ENCODE measurements at regions not wholly inside any gene's neighbourhood (a gene's known extent, or its start where the extent isn't known, plus 50 kb on each side); places are given as distances from the start of the nearest gene placed in this dataset.

DNA sequence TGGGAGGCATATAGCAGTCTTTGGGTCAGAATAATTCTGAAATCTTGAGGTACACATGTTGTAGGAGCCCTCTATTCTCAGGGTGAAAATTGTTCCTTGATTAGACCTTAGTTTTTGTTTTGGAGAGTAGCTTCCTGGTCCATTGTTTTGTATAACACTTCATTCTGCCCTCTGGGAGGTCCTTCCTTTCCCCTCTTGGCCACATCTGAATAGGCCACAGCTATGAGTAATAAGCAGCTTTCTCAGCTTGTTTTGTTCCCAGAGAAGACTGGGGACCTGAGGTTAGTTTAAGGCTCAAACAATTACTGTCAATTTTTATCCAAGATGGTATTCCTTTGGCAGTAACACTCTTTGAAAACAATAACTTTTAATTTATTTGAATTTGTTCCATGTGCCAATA is 72.6 kb upstream of the NOL4 start (continued):
- TF ChIP-seq, protein P1, sequence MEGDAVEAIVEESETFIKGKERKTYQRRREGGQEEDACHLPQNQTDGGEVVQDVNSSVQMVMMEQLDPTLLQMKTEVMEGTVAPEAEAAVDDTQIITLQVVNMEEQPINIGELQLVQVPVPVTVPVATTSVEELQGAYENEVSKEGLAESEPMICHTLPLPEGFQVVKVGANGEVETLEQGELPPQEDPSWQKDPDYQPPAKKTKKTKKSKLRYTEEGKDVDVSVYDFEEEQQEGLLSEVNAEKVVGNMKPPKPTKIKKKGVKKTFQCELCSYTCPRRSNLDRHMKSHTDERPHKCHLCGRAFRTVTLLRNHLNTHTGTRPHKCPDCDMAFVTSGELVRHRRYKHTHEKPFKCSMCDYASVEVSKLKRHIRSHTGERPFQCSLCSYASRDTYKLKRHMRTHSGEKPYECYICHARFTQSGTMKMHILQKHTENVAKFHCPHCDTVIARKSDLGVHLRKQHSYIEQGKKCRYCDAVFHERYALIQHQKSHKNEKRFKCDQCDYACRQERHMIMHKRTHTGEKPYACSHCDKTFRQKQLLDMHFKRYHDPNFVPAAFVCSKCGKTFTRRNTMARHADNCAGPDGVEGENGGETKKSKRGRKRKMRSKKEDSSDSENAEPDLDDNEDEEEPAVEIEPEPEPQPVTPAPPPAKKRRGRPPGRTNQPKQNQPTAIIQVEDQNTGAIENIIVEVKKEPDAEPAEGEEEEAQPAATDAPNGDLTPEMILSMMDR (conservative IDR thresholded peaks at IDR 0.05; ENCODE audit: low read depth in 2 of 2): no peak

DNA sequence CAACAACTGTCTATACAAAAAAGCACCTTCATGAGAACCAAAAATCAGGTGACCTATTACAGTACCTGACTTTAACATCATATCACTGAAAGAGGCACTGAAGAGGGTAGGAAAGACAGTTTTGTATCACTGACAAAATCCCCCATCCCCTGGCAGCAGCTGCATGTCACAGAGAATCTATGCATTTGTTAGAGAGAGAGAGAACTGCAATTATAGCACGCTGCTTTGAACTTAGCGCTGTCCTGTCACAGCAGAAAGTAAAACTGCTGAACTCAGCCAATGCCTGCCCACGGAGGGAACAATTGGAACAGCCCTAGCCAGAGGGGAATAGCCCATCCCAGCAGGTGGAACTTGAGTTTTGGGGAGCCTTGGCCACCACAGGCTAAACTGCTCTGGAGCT is 75.1 kb upstream of the NOL4 start:
- peaks cover 4% of the 10 kb centered on the region for H3K27me3 Mint-ChIP-seq (ENCODE audit: insufficient read depth, low read depth, poor library complexity)
- DNase-seq (ENCODE audit: low spot score) (no peak), ATAC-seq (no peak)
- Histone ChIP-seq H3K27me3 (ENCODE audit: insufficient read depth) (no peaks in the 10 kb centered on the region), H3K27ac (ENCODE audit: low read depth) (no peak overlapping the region), H2AFZ (no peak overlapping the region), H3K79me2 (replicated peaks; ENCODE audit: insufficient read depth) (no peaks in the 10 kb centered on the region), H3K4me3 (no peak overlapping the region), H4K20me1 (replicated peaks; ENCODE audit: insufficient read depth) (no peaks in the 10 kb centered on the region), H3K4me1 (ENCODE audit: insufficient read depth) (peaks cover 4% of the 10 kb centered on the region; the same call in 1 of the 2 replicates), H3F3A (replicated peaks; ENCODE audit: low read depth) (no peaks in the 10 kb centered on the region), H3K9me2 (ENCODE audit: insufficient read depth) (no peaks in the 10 kb centered on the region), H3K4me2 (no peak overlapping the region), H3K36me3 (ENCODE audit: insufficient read depth) (no peaks in the 10 kb centered on the region)
- H3K4me1 Mint-ChIP-seq: peaks cover 4% of the 10 kb centered on the region; the same call in 2 of the 3 replicates
- no peaks in the 10 kb centered on the region; the same call in 1 of the 3 replicates for H3K9me3 Mint-ChIP-seq
- peaks cover 10% of the 10 kb centered on the region; the same call in 2 of the 3 replicates for H3K36me3 Mint-ChIP-seq (ENCODE audit: low read depth)
- H3K4me3 Mint-ChIP-seq: no peak overlapping the region
- H3K27ac Mint-ChIP-seq: no peak overlapping the region
- TF ChIP-seq CREB1 (CRISPR knock-in tag; IDR thresholded peaks at IDR 0.05; ENCODE audit: low read depth) (no peak), EZH2phosphoT487 (IDR thresholded peaks at IDR 0.05; ENCODE audit: unreplicated experiment) (no peak), STAT1 (IDR thresholded peaks at IDR 0.05; ENCODE audit: unreplicated experiment) (no peak), ZNF114 (CRISPR knock-in tag; IDR thresholded peaks at IDR 0.05) (no peak), JUNB (IDR thresholded peaks at IDR 0.05; ENCODE audit: unreplicated experiment) (no peak), NANOG (IDR thresholded peaks at IDR 0.05; ENCODE audit: borderline replicate concordance) (no peak), POLR2AphosphoS5 (IDR thresholded peaks at IDR 0.05; ENCODE audit: low read depth) (no peak), ZNF331 (CRISPR knock-in tag; IDR thresholded peaks at IDR 0.05; ENCODE audit: low read depth) (no peak), EZH2 (IDR thresholded peaks at IDR 0.05; ENCODE audit: low read depth, unreplicated experiment) (no peak)
- TF ChIP-seq, protein P2, sequence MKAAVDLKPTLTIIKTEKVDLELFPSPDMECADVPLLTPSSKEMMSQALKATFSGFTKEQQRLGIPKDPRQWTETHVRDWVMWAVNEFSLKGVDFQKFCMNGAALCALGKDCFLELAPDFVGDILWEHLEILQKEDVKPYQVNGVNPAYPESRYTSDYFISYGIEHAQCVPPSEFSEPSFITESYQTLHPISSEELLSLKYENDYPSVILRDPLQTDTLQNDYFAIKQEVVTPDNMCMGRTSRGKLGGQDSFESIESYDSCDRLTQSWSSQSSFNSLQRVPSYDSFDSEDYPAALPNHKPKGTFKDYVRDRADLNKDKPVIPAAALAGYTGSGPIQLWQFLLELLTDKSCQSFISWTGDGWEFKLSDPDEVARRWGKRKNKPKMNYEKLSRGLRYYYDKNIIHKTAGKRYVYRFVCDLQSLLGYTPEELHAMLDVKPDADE (IDR thresholded peaks at IDR 0.05): no peak
- TF ChIP-seq, protein P3, sequence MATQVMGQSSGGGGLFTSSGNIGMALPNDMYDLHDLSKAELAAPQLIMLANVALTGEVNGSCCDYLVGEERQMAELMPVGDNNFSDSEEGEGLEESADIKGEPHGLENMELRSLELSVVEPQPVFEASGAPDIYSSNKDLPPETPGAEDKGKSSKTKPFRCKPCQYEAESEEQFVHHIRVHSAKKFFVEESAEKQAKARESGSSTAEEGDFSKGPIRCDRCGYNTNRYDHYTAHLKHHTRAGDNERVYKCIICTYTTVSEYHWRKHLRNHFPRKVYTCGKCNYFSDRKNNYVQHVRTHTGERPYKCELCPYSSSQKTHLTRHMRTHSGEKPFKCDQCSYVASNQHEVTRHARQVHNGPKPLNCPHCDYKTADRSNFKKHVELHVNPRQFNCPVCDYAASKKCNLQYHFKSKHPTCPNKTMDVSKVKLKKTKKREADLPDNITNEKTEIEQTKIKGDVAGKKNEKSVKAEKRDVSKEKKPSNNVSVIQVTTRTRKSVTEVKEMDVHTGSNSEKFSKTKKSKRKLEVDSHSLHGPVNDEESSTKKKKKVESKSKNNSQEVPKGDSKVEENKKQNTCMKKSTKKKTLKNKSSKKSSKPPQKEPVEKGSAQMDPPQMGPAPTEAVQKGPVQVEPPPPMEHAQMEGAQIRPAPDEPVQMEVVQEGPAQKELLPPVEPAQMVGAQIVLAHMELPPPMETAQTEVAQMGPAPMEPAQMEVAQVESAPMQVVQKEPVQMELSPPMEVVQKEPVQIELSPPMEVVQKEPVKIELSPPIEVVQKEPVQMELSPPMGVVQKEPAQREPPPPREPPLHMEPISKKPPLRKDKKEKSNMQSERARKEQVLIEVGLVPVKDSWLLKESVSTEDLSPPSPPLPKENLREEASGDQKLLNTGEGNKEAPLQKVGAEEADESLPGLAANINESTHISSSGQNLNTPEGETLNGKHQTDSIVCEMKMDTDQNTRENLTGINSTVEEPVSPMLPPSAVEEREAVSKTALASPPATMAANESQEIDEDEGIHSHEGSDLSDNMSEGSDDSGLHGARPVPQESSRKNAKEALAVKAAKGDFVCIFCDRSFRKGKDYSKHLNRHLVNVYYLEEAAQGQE (IDR thresholded peaks at IDR 0.05; ENCODE audit: unreplicated experiment): no peak
- TF ChIP-seq, protein P4, sequence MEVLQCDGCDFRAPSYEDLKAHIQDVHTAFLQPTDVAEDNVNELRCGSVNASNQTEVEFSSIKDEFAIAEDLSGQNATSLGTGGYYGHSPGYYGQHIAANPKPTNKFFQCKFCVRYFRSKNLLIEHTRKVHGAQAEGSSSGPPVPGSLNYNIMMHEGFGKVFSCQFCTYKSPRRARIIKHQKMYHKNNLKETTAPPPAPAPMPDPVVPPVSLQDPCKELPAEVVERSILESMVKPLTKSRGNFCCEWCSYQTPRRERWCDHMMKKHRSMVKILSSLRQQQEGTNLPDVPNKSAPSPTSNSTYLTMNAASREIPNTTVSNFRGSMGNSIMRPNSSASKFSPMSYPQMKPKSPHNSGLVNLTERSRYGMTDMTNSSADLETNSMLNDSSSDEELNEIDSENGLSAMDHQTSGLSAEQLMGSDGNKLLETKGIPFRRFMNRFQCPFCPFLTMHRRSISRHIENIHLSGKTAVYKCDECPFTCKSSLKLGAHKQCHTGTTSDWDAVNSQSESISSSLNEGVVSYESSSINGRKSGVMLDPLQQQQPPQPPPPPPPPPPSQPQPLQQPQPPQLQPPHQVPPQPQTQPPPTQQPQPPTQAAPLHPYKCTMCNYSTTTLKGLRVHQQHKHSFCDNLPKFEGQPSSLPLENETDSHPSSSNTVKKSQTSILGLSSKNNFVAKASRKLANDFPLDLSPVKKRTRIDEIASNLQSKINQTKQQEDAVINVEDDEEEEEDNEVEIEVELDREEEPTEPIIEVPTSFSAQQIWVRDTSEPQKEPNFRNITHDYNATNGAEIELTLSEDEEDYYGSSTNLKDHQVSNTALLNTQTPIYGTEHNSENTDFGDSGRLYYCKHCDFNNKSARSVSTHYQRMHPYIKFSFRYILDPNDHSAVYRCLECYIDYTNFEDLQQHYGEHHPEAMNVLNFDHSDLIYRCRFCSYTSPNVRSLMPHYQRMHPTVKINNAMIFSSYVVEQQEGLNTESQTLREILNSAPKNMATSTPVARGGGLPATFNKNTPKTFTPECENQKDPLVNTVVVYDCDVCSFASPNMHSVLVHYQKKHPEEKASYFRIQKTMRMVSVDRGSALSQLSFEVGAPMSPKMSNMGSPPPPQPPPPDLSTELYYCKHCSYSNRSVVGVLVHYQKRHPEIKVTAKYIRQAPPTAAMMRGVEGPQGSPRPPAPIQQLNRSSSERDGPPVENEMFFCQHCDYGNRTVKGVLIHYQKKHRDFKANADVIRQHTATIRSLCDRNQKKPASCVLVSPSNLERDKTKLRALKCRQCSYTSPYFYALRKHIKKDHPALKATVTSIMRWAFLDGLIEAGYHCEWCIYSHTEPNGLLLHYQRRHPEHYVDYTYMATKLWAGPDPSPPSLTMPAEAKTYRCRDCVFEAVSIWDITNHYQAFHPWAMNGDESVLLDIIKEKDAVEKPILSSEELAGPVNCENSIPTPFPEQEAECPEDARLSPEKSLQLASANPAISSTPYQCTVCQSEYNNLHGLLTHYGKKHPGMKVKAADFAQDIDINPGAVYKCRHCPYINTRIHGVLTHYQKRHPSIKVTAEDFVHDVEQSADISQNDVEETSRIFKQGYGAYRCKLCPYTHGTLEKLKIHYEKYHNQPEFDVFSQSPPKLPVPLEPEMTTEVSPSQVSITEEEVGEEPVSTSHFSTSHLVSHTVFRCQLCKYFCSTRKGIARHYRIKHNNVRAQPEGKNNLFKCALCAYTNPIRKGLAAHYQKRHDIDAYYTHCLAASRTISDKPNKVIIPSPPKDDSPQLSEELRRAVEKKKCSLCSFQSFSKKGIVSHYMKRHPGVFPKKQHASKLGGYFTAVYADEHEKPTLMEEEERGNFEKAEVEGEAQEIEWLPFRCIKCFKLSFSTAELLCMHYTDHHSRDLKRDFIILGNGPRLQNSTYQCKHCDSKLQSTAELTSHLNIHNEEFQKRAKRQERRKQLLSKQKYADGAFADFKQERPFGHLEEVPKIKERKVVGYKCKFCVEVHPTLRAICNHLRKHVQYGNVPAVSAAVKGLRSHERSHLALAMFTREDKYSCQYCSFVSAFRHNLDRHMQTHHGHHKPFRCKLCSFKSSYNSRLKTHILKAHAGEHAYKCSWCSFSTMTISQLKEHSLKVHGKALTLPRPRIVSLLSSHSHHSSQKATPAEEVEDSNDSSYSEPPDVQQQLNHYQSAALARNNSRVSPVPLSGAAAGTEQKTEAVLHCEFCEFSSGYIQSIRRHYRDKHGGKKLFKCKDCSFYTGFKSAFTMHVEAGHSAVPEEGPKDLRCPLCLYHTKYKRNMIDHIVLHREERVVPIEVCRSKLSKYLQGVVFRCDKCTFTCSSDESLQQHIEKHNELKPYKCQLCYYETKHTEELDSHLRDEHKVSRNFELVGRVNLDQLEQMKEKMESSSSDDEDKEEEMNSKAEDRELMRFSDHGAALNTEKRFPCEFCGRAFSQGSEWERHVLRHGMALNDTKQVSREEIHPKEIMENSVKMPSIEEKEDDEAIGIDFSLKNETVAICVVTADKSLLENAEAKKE (CRISPR knock-in tag; IDR thresholded peaks at IDR 0.05): no peak

Data from GM23338 (cell line).